HEK293 (cell line): ENCODE measurements at regions not wholly inside any gene's neighbourhood (a gene's known extent, or its start where the extent isn't known, plus 50 kb on each side); places are given as distances from the start of the nearest gene placed in this dataset.

Source experiments
- CTCF ChIP-seq: fragments of 450-650 bp; formaldehyde crosslinking; IDR thresholded peaks from 2 replicates; pipeline ENCODE4 v1.5.1; 2016; ENCODE audit warnings: missing biosample characterization, missing genetic modification characterization
- ELK4 ChIP-seq: IDR thresholded peaks from 2 replicates; pipeline ENCODE4 v1.6.1; 2011; ENCODE audit warnings: mild to moderate bottlenecking, low read depth, low read length, borderline replicate concordance
- TRIM28 ChIP-seq: IDR thresholded peaks from 2 replicates; pipeline ENCODE4 v1.6.1; 2011; ENCODE audit warnings: low read length, control low read depth, borderline replicate concordance
- ZNF16 ChIP-seq: fragments of 450-650 bp; formaldehyde crosslinking; IDR thresholded peaks from 2 replicates; pipeline ENCODE4 v1.5.1; 2016; ENCODE audit warnings: low read depth, missing biosample characterization, missing genetic modification characterization
- ZNF221 ChIP-seq: fragments of 450-650 bp; formaldehyde crosslinking; IDR thresholded peaks from 2 replicates; pipeline ENCODE4 v1.5.1; 2017; ENCODE audit warnings: missing biosample characterization, missing genetic modification characterization, borderline replicate concordance
- ZNF239 ChIP-seq: fragments of 450-650 bp; formaldehyde crosslinking; IDR thresholded peaks from 2 replicates; pipeline ENCODE4 v1.5.1; 2016; ENCODE audit warnings: missing biosample characterization, missing genetic modification characterization
- ZNF341 ChIP-seq: fragments of 450-650 bp; formaldehyde crosslinking; IDR thresholded peaks from 2 replicates; pipeline ENCODE4; 2016; ENCODE audit warnings: low read depth, missing biosample characterization, missing genetic modification characterization

- TF ChIP-seq ZNF341 (tag by site-specific recombination) = no peak
- no peak for TF ChIP-seq ZNF221 (tag by site-specific recombination)
- TF ChIP-seq CTCF = no peak
- TF ChIP-seq ZNF16 (tag by site-specific recombination) = no peak
- TF ChIP-seq ELK4 = no peak
- TF ChIP-seq ZNF239 (tag by site-specific recombination) = no peak
- TF ChIP-seq TRIM28 = no peak
Observed at GRCh38 chr11:17153757-17154156, 54.0 kb downstream of the PIK3C2A start.
